NCI-H2107 treated with DMSO at 0.1 percent for 48 hours (cell line): ENCODE measurements at regions not wholly inside any gene's neighbourhood (a gene's known extent, or its start where the extent isn't known, plus 50 kb on each side); places are given as distances from the start of the nearest gene placed in this dataset.
"Not testable (repeated sequence)": the region's sequence is repeated elsewhere in the genome, so short reads cannot be mapped to it uniquely, and the experiment has no call there.

Experiments used
- DNase-seq: peaks from one replicate; lab custom pipeline; 2025; ENCODE audit not compliant: unreplicated experiment; lab: John Stamatoyannopoulos, UW

DNA sequence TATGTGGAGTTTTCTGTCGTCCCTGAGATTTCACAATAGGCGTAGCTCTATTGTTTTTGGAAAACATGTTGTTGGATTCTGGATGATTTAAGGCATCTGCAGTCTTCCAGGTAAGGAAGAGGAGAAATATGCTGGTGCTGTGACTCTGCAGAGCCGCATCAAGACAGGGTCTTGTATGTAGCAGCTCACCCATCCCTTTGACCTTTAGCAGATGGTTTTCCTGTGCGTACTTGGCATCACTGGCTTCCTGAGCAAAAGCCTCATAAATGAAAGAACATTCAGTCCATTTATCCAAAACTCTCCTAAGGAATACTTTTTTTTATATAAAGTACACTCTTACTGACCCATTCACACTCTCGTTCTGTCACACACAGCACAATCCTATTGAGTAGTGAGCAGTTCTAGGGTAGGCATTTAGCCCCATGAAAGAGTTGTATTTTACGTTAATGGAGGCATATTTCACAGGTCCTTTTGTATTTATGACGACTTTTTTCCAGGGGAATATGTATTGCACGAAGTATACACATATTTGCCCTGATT lies 443.9 kb downstream of the STK39 start:
- DNase-seq = no peak

DNA sequence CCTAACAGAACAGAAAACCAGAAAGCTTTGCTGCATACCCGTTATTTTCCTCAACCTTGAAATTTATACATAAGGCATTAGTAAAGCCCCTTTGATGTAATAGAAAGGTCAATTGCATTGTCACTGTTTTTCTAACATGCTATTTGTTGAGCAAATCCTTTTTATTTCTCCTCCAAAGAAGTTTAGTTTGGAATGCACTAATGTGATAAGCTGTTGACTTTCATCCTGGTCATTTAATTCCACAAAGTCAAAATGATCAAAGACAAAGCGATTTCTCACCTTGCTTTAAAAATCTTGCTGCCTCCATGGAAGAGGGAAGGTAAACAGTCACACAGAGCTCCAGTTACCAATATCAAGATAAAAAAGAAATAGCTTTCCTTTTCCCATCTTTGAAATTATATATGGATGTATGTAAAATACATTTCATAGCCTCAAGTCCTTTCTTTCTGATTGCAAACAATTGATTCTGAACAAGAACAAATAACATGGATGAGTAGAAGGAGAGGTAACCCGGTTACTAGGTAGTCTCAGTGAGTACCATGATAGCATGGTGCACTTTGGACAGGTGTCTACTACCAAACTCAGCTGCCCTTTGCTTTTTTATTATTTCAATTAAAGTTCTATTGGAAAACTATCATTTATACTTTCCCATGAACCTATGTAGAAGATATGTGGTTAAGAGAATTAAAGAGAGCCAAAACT lies 452.7 kb downstream of the STK39 start:
- DNase-seq = no peak

DNA sequence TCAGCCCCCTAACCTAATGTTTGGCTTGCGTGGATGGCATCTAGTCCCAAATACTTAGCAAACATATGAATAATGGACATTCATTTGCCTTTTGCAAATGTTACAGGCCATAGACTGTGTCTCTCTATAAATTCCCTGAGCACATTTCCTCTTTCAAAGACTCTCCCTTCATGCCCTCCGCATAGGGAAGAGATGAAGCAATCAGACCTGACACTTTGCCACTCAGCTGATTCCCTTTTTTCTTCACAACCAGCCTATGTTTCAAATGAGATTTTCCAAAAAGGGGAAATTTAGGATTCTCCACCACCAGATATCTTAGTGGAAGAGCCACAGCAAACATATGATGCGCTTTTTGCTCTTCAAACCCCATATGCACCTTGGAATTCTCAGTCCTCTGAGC lies 453.7 kb downstream of the STK39 start:
- no peak for DNase-seq

DNA sequence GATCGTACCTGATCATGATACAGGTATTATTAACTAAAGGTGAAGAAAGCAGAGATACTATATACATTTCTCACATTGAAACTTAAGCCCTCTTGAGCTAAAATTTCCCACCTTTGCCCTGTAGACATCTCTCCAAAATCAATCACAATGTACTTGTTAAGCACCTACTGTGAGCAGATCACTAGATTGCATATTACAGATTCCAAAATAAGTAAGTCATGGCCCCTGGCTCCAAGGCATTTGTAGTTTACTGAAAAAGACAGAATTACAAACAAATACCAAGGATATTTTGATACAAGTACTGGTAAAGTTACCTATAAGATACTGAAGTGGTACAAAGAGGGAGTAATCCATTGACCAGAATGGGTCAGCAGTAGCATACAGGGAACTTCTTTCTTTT lies 455.3 kb downstream of the STK39 start:
- no peak for DNase-seq

DNA sequence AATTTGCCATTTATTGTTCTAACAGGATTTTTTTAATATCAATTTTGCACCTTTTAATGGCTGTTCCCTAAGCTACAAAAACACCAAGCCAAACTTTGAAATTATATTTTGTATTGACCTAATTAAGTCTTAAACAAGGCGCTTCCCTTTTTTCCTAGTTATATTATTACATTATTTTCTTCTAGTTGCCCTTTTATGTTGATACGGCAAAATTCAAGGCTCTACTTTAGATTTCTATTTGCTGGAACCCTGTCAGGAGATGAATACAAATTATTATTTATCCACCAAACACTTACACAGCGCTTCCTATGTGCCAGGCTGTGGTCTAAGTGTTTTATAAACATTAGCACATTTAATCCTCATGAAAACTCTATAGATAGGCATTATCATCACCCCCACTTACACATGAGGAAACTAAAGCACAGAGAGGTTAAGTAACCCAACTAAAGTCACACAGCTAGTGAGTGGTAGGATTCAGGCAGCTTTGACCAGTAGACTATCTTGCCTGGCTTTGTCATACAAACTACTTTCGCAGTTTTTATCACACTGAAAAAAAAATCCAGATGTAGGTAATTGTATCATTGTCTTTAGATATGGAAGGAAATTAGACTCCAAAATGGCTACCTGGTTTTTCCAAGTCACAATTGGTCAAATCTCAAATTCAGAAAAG lies 456.5 kb downstream of the STK39 start:
- no peak for DNase-seq

DNA sequence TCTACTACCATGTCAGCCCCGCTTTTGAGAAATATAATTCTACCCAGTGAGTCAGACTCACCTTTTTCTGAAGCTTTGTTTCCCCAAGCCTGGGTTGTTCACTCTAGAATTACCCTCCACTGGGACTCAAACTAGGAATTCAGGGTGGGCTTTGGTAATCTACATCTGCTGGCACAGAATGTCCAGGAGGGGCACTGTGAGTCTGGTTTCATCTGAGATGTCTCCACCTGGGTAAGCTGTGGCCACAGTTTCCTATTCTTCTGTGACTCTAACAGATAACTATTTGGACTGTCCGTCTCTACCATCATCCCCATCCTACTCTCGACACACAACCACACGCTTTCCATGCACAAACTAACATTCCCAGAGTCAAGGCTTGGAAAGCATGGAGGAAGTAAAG lies 457.2 kb downstream of the STK39 start:
- no peak for DNase-seq

DNA sequence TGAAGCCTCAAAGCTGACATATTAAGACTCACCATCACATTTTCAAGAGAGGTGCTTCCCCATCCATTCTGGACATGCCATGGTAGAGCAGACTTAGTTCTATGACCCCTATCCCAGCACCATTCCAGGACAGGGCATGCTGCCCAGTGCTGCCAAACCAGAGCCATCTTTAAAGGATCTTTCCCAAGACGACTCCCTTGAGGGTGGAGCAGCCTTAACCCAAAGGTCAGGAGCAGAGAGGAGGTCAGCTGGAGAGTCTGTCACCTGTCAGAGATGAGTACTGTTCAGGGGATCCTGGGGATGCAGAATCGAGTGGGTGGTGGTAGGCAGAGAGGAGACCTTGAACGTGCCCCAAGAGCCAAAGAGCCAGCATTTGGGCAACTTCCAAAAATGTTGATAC lies 459.8 kb downstream of the STK39 start:
- DNase-seq = no peak

DNA sequence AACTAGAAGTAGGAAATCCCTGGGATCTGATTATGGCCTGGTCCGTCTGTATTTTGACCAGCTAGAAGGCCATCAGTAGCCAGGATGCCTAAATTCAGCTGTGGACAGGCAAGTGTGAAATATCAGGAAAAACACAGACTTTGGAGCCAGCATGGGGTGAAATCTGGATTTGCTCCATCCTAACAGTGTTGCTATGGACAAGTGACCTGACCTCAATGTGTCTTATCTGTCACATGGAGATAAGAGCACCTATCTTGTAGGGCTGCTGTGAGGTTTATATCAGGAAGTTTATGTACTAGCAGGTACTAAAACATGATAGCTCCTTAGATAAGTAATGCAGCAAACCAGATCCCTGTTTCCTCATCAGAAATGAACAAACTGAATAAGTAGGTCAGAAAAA lies 460.4 kb downstream of the STK39 start:
- no peak for DNase-seq

DNA sequence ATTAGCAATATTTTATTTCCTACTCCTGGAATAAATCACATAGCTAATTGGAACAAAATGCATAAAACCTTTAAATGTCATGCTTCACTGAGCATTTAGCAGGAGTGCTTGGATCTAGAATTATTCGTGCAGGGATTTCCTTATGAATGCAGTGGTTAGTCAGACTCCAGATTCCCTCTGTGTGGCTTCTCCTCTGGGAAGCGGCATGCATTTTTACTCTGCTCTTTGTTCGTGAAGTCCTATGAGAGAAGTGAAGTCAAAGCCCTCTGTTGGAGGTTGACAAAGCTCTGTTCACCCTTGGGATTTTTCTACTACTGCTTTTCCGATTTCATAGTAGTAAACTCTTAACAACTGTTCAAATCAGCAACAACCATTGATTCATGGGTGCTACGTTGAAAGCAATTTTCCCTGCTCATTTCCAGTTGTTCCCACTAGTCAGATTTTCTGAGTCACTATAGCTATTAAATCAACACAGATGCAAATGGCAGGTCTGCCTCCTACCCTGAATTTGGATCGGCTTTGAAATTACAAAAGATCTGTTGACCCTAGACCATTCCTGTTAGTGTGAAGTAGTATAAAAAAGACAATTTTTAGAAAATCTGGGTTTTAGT lies 461.7 kb downstream of the STK39 start:
- no peak for DNase-seq

DNA sequence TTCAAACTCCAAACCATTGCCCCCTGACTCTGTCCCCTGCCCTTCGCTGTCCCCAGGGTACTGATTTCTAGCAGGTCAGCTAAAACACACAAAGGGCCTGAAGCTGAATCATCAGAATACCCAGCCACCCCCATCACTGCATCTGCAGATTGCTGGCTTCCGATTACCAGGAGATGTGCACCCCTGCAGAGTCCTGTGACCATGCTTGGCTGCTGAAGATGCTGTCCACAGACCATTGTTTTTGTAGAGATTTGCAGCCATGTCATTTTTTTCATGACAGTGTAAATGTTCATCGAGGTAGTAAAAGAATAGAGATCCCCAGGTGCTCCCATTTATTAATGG lies 463.3 kb downstream of the STK39 start:
- DNase-seq = no peak

DNA sequence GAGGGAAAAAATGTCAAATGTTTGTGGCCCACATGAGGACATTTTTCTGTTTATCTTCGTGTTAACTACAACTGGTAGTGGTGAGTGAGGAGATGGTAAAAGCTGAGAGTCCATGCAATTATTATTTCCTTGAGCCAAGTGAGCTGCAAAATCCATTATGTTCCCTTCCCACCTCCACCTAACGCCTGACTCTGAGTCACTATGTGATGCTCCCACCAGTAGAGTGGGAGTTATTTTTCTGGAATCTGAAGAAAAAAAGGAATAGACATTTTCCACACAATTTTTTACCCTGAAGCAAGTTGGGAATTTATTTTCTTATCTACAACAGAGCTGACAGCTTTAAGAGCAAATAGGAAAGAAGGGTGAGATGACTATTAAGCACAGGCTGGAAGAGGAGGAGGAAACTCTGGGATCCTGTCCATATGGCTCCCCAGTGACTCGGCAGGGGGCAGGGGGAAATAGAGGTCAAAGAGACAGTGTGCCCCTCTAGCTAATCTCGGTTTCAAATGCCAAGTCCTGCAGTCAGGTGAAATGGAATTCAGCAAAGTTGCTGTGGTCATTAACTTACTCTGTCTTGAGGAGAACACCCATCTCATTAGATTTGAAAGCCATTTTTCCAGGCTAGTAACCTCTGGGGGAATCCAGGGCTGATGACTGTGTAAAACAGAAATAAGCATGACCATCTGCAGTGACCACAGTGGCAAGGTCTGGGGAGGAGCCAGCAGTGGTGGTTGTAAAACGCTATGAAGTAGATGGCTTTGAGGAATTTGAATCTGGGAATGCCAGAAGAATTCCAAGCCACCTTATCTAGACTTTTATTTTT lies 463.9 kb downstream of the STK39 start:
- no peak for DNase-seq

DNA sequence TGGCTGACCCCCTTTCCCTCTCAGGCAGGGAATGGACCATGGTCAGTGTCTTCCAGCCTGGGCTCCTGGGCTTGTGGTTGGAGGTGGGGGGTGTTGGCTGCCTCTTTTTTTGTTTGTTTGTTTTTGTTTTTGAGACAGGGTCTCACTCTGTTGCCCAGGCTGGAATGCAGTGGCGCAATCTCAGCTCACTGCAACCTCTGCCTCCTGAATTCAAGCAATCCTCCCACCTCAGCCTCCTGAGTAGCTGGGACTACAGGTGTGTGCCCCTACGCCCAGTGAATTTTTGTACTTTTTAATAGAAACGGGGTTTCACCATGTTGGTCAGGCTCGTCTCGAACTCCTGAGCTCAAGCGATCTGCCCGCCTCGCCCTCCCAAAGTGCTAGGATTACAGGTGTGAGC lies 465.8 kb downstream of the STK39 start:
- not testable (repeated sequence) for DNase-seq

DNA sequence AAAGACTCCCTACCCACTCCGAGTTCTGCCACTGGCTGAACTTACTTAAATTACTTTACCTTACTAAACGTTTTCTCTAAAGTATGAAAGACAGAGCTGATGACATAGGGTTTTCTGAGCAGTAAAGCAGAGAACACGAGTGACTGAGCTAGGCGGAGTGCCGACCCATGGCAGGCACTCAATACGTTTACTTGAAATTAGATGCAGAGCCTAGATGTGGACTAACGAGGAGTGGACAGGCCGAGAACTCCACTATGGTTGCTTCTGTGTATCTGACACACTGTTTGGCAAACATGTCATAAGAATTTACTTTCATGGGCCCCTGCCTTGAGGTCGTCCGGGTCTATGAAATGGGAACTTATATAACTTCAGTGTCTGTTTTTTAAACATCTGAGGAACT lies 471.0 kb downstream of the STK39 start:
- no peak for DNase-seq

DNA sequence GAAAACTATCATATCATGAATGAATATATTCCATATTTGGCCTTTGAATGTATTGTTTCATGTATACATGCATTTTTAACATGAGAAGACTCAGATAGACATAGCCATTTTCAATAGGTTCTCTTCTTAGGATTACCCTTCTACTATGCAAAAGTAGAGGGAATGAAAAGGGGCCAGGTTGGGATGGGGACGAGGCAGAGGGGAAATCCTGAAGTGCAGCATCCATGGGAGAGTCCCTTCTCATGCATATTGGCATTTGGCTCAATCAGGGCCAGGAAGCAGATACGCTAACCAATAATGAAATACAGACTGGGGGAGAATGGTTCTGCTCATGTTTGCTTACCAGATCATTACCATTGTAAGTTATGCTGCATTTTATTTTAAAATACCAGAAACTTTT lies 475.8 kb downstream of the STK39 start:
- no peak for DNase-seq

DNA sequence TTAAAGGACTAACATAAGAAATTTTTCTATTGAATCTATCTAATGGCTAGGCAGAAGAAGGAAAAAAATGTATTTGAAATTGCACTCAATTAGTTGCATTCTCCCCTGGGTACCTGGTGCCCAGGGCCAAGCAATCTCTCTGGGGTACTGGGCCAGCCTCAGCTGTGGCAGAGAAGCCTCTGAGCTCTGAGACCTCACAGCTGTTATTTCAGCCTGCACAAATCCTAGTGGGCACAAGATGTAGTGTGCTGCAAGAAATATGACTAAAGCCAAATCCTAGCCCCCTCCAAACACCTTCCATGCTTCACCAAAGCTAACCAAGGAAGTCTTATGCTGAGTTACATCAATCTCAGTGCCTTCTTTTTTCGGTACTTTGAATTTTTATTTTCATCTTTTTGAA lies 478.4 kb downstream of the STK39 start:
- DNase-seq = no peak

DNA sequence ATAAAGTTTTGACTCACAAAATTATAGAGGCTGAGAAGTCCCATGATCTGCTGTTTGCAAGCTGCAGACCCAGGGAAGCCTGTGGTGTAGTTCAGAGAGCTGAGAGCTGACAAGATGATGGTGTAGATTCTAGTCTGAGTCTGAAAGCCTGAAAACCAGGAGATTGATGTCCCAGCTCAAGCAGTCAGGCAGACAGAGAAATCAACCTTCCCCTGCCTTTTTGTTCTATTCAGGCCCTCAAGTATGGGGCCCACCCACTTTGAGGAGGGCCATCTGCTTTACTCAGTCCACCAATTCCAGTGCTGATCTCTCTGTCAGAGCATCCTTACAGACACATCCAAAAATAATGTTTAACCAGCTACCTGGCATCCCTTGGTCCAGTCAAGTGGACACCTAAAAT lies 479.6 kb downstream of the STK39 start:
- DNase-seq = no peak

DNA sequence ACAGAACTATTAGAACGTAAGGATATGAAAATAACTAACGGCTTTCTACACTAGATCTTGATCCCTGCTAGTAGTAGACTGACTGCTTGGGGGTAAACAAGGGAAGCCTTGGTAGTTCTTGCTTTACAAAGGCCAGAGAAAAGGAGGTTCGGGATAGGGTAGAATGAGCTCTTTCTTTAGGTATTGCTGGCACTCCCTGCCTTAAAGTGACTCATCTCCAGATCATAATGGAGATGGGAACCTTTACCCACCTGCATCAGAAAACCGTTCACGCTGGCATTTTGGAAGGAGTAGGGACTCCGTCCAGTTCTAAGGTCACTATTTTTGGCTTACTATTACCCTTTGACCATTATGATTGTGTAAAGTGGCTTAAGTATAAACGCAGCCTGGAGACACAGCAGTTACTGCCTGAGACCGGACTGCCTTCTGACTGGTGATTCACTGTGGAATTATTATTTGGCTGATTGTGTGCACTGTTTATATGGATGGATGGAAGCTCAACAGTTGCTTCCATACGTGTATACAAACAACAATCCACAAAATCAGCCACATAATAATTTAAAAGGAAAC lies 482.5 kb downstream of the STK39 start:
- no peak for DNase-seq

DNA sequence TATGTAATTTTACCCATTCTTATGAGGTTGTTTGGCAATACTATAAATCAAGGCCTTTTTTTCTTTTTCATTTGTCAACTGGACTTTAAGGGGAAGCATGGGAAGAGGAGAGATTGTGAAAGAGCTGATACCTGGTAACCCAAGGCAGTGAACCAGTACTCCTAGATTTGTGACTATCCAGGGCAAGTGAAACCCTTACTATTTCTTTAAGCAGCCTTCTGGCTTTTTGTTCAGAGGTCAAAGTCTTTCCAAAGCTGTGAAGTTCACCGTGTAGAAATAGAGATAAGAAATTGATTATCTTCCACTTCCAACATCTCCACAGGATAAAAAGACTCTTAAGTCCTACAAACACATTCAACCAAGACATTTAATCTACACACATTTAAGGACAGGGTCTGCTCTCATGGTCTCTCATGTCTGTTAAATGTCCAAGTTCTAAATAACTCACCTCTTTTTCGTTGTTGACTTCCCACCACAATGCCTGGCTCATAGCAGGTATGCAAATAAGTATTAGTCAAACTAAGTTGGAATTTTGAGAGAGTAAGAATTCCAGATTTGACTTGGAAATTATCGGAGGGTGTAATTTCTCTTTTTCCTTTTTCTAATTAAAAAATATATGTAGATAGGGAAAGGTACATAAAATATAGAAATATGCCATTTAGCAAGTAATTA lies 485.8 kb downstream of the STK39 start:
- no peak for DNase-seq

DNA sequence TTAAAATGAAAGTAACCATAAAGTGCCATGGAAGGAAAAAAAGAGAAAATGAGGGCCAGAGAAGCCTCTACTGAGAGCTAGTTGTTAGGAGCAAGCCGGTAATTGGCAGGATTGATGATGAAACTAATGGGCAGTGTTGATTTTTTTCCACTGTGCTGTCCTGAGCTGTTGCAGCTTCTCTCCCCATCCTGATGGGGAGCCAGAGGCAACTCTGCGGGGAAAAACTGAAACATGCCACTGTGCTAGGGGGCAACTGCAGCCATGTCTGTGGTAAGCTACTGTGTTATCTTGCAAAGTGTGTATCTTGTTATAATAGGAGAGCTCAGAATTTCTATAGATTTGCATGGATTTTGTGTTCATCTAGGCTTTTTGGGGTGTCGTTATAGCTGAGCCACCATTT lies 487.9 kb downstream of the STK39 start:
- DNase-seq = no peak

DNA sequence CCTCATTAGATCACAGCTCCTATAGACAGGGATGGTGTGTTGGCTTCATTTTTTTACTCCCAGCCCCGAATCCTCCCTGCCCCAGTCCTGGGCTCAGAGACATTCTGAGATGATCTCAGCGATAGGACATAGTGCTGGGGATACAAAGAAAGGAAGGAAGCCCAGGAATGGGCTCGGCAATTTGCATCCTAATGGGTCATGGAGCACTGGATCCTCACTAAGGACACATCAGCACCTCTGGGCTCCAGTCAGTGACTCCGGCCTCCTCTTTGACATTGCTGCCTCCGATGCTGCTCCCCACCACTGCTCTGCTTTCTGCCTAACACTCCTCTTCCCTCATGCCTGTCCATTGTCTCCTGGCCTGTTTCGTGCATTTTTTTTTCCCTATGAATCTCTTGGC lies 489.1 kb downstream of the STK39 start:
- DNase-seq = no peak

DNA sequence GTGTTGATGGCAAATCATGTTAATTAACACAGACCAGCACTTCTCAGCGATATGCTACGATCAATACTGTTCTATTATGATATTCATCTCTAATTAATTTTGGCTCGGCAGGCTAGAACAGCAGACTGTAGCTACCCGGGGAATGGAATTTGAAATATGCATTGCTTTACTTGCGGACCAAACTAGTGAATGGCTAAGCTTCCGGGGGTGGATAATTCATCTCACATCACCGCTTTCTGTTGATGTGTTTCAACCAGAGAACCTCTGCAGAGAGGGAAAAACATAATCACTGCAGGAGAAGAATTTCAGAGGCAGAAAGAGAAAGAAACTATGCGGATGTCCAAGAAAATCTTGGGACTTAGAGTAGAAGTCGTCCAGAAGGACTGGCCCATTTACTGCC lies 490.9 kb downstream of the STK39 start:
- no peak for DNase-seq
